H1 (cell line): ENCODE measurements at regions not wholly inside any gene's neighbourhood (a gene's known extent, or its start where the extent isn't known, plus 50 kb on each side); places are given as distances from the start of the nearest gene placed in this dataset.

ENCODE experiments used
- CTCF ChIA-PET: fragments of 300-600 bp; sonication (Branson Sonifier 250); formaldehyde crosslinking; loops from one replicate; lab custom pipeline; 2021; ENCODE audit not compliant: partially characterized antibody; lab: Charles Lee
- POLR2A ChIA-PET: fragments of 300-600 bp; sonication (Branson Sonifier 250); formaldehyde crosslinking; loops from one replicate; lab custom pipeline; 2021; ENCODE audit warnings: inconsistent platforms; ENCODE audit not compliant: partially characterized antibody; lab: Charles Lee
- DNase-seq, 2 experiments: peaks; one replicate each; pipeline versions ENCODE4 v3.0.0 to v3.0.0-alpha.2; 2010 to 2022; ENCODE audit warnings: low spot score in 2 of 2, low read depth in 1 of 2, mixed read lengths in 1 of 2
- FAIRE-seq: peaks from 2 replicates; lab custom pipeline; 2011; peaks lifted over from hg19 to GRCh38; lab: Jason Lieb, UNC
- H2AFZ ChIP-seq: 2 replicates; pipeline ENCODE4 v1.8.1; 2012; ENCODE audit warnings: low read length, inconsistent platforms
- H2AK5ac ChIP-seq: 2 replicates; pipeline ENCODE4 v1.6.1; 2013; ENCODE audit warnings: low read depth, low read length
- H2BK120ac ChIP-seq: replicated peaks from 2 replicates; pipeline ENCODE3; 2013; ENCODE audit warnings: low read depth, low read length, inconsistent platforms
- H2BK12ac ChIP-seq: 2 replicates; pipeline ENCODE4 v1.6.1; 2013; ENCODE audit warnings: low read depth, low read length
- H2BK15ac ChIP-seq: 2 replicates; pipeline ENCODE4 v1.6.1; 2013; ENCODE audit warnings: low read length
- H2BK20ac ChIP-seq: 2 replicates; pipeline ENCODE4 v1.6.1; 2013; ENCODE audit warnings: low read length
- H2BK5ac ChIP-seq: 2 replicates; pipeline ENCODE4 v1.6.1; 2013; ENCODE audit warnings: low read depth, low read length
- H3K14ac ChIP-seq: 2 replicates; pipeline ENCODE4 v1.6.1; 2013; ENCODE audit warnings: inconsistent platforms; ENCODE audit not compliant: insufficient read length
- H3K18ac ChIP-seq: 2 replicates; pipeline ENCODE4 v1.6.1; 2013; ENCODE audit warnings: low read length; ENCODE audit errors: extremely low read depth
- H3K23ac ChIP-seq: 2 replicates; pipeline ENCODE4 v1.6.1; 2013; ENCODE audit warnings: inconsistent platforms; ENCODE audit not compliant: insufficient read length
- H3K23me2 ChIP-seq: 2 replicates; pipeline ENCODE4 v1.6.1; 2013; ENCODE audit warnings: low read depth, low read length
- H3K27ac ChIP-seq: 2 replicates; pipeline ENCODE4 v1.6.1; 2011; ENCODE audit warnings: low read depth, low read length, inconsistent platforms
- H3K27me3 ChIP-seq, 4 experiments: replicated peaks in 1 of 4; 1 replicate in 1 of 4; 2 replicates in 3 of 4; pipeline versions ENCODE4 v1.6.1 to v1.8.1; 2011 to 2013; ENCODE audit warnings: low read length in 3 of 4, mild to moderate bottlenecking in 3 of 4, inconsistent platforms in 2 of 4, mixed read lengths in 2 of 4, moderate library complexity in 1 of 4; ENCODE audit not compliant: control insufficient read depth in 3 of 4, insufficient read depth in 3 of 4; ENCODE audit errors: extremely low read depth in 1 of 4
- H3K36me3 ChIP-seq, 4 experiments: 2 replicates each; pipeline versions ENCODE4 v1.6.1 to v1.8.1; 2011 to 2013; ENCODE audit warnings: mild to moderate bottlenecking in 4 of 4, low read length in 3 of 4, moderate library complexity in 2 of 4, control low read depth in 1 of 4, inconsistent platforms in 1 of 4; ENCODE audit not compliant: insufficient read depth in 4 of 4, control insufficient read depth in 2 of 4
- H3K4ac ChIP-seq: replicated peaks from 2 replicates; pipeline ENCODE3; 2013; ENCODE audit warnings: low read length, low read depth, mixed read lengths, inconsistent platforms; ENCODE audit not compliant: insufficient read length
- H3K4me1 ChIP-seq, 4 experiments: replicated peaks in 1 of 4; 1 replicate in 1 of 4; 2 replicates in 3 of 4; pipeline versions ENCODE4 v1.6.1 to v1.8.1; 2011 to 2013; ENCODE audit warnings: low read length in 3 of 4, inconsistent platforms in 2 of 4, mixed read lengths in 1 of 4; ENCODE audit not compliant: insufficient read depth in 4 of 4, control insufficient read depth in 3 of 4
- H3K4me2 ChIP-seq, 2 experiments: 2 replicates each; pipeline versions ENCODE4 v1.6.1 to v1.8.1; 2011 to 2013; ENCODE audit warnings: low read depth in 2 of 2, low read length in 2 of 2, control low read depth in 1 of 2, inconsistent platforms in 1 of 2, mild to moderate bottlenecking in 1 of 2; ENCODE audit not compliant: insufficient read depth in 1 of 2
- H3K4me3 ChIP-seq, 4 experiments: fragments of 200-600, 300-600 bp in 1 of 4; sonication (generic), shearing (Covaris generic), sonication (Bioruptor Twin) in 1 of 4; 2 replicates each; pipeline versions ENCODE4 v1.5.1 to v1.8.1; 2011 to 2016; ENCODE audit warnings: low read length in 4 of 4, low read depth in 3 of 4, control low read depth in 2 of 4, inconsistent platforms in 2 of 4, mild to moderate bottlenecking in 2 of 4, mixed read lengths in 1 of 4, moderate library complexity in 1 of 4; ENCODE audit not compliant: insufficient read depth in 2 of 4; ENCODE audit errors: extremely low read depth in 1 of 4
- H3K56ac ChIP-seq: replicated peaks from 2 replicates; pipeline ENCODE3; 2013; ENCODE audit warnings: low read depth, mild to moderate bottlenecking, mixed read lengths, low read length, inconsistent platforms; ENCODE audit not compliant: insufficient read length
- H3K79me1 ChIP-seq: 2 replicates; pipeline ENCODE4 v1.6.1; 2013; ENCODE audit warnings: low read depth, low read length, control low read depth
- H3K79me2 ChIP-seq, 2 experiments: 2 replicates each; pipeline versions ENCODE4 v1.6.1 to v1.8.1; 2012 to 2013; ENCODE audit warnings: low read length in 2 of 2, mild to moderate bottlenecking in 2 of 2, inconsistent platforms in 1 of 2; ENCODE audit not compliant: insufficient read depth in 2 of 2, control insufficient read depth in 1 of 2
- H3K9ac ChIP-seq, 4 experiments: replicated peaks in 1 of 4; 1 replicate in 1 of 4; 2 replicates in 3 of 4; pipeline versions ENCODE4 v1.6.1 to v1.8.1; 2011 to 2013; ENCODE audit warnings: low read depth in 3 of 4, low read length in 3 of 4, control low read depth in 2 of 4, mild to moderate bottlenecking in 2 of 4, moderate library complexity in 2 of 4, inconsistent platforms in 1 of 4; ENCODE audit errors: extremely low read depth in 1 of 4
- H3K9me3 ChIP-seq, 2 experiments: 2 replicates each; pipeline versions ENCODE4 v1.6.1 to v1.8.1; 2012 to 2013; ENCODE audit warnings: mild to moderate bottlenecking in 2 of 2, moderate library complexity in 2 of 2, control low read depth in 1 of 2, inconsistent platforms in 1 of 2, low read depth in 1 of 2, low read length in 1 of 2, mixed read lengths in 1 of 2; ENCODE audit not compliant: insufficient read depth in 2 of 2
- H4K20me1 ChIP-seq, 2 experiments: replicated peaks in 1 of 2; 2 replicates each; pipeline versions ENCODE3 to v1.8.1; 2011 to 2013; ENCODE audit warnings: inconsistent platforms in 2 of 2, low read length in 2 of 2, mild to moderate bottlenecking in 1 of 2; ENCODE audit not compliant: insufficient read depth in 2 of 2, control insufficient read depth in 1 of 2
- H4K5ac ChIP-seq: 2 replicates; pipeline ENCODE4 v1.6.1; 2013; ENCODE audit warnings: low read length, low read depth, mixed read lengths, inconsistent platforms; ENCODE audit not compliant: insufficient read length
- H4K8ac ChIP-seq: 2 replicates; pipeline ENCODE4 v1.8.0; 2013; ENCODE audit warnings: mild to moderate bottlenecking, moderate library complexity, low read length, inconsistent platforms; ENCODE audit not compliant: insufficient read depth; ENCODE audit errors: extremely low read depth
- H4K91ac ChIP-seq: replicated peaks from 2 replicates; pipeline ENCODE3; 2013; ENCODE audit warnings: low read length, mixed read lengths, inconsistent platforms; ENCODE audit not compliant: insufficient read length
- BCL11A ChIP-seq, 2 experiments: IDR thresholded peaks; one replicate each; pipeline ENCODE4 v1.6.1; 2011; ENCODE audit warnings: low read depth in 2 of 2, low read length in 2 of 2, mild to moderate bottlenecking in 2 of 2
- CBX8 ChIP-seq: fragments of 300-800, 300-1000 bp; sonication (generic); IDR thresholded peaks from 2 replicates; pipeline ENCODE4 v1.7.1; 2016; ENCODE audit warnings: low read depth, low read length, borderline replicate concordance
- GABPA ChIP-seq: IDR thresholded peaks from 2 replicates; pipeline ENCODE4 v1.6.1; 2011; ENCODE audit warnings: mild to moderate bottlenecking, low read length, moderate library complexity, borderline replicate concordance; ENCODE audit not compliant: insufficient read depth
- GTF2F1 ChIP-seq: IDR thresholded peaks from 2 replicates; pipeline ENCODE4 v1.6.1; 2012; ENCODE audit warnings: low read depth, low read length, improper control_type of control experiment, borderline replicate concordance
- KDM1A ChIP-seq: fragments of 200-600, 300-600 bp; sonication (generic); IDR thresholded peaks from 2 replicates; pipeline ENCODE4 v1.7.1; 2016; ENCODE audit warnings: mild to moderate bottlenecking, low read length, borderline replicate concordance
- MAFK ChIP-seq: IDR thresholded peaks from 2 replicates; pipeline ENCODE4 v1.6.1; 2012; ENCODE audit warnings: low read depth, mild to moderate bottlenecking, improper control_type of control experiment, low read length
- MAX ChIP-seq: IDR thresholded peaks from 2 replicates; pipeline ENCODE4 v1.6.1; 2012; ENCODE audit warnings: inconsistent platforms
- NANOG ChIP-seq: IDR thresholded peaks from 2 replicates; pipeline ENCODE4 v1.6.1; 2011; ENCODE audit warnings: low read length, low read depth, mild to moderate bottlenecking, inconsistent platforms; ENCODE audit not compliant: insufficient read depth, poor library complexity, severe bottlenecking
- POLR2A ChIP-seq, 2 experiments: IDR thresholded peaks; 1 replicate in 1 of 2; 2 replicates in 1 of 2; pipeline ENCODE4 v1.6.1; 2011; ENCODE audit warnings: low read depth in 2 of 2, low read length in 2 of 2, mild to moderate bottlenecking in 2 of 2; ENCODE audit errors: control extremely low read depth in 1 of 2
- RAD21 ChIP-seq, 2 experiments: IDR thresholded peaks in 1 of 2; conservative IDR thresholded peaks in 1 of 2; 2 replicates each; pipeline ENCODE4 v1.6.1; 2011; ENCODE audit warnings: low read depth in 2 of 2, low read length in 2 of 2, improper control_type of control experiment in 1 of 2, inconsistent platforms in 1 of 2, mild to moderate bottlenecking in 1 of 2, moderate library complexity in 1 of 2
- TAF1 ChIP-seq: IDR thresholded peaks from 2 replicates; pipeline ENCODE4 v1.6.1; 2011; ENCODE audit warnings: mild to moderate bottlenecking, low read depth, low read length
- TEAD4 ChIP-seq: IDR thresholded peaks from 2 replicates; pipeline ENCODE4 v1.6.1; 2012; ENCODE audit warnings: low read depth, low read length, inconsistent platforms, mixed read lengths
- USF2 ChIP-seq: IDR thresholded peaks from 2 replicates; pipeline ENCODE4 v1.6.1; 2011; ENCODE audit warnings: low read length, improper control_type of control experiment
- WGBS, 2 experiments: shearing (Covaris generic) in 1 of 2; methylation state at CpG; one replicate each; pipeline versions ENCODE4 v1.1.6 to v1.1.7; 2013 to 2015; ENCODE audit warnings: low lambda C conversion rate in 2 of 2, mixed read lengths in 2 of 2, inconsistent platforms in 1 of 2, low coverage in 1 of 2, missing lambda C conversion rate in 1 of 2; ENCODE audit not compliant: insufficient replicate concordance in 2 of 2, insufficient coverage in 1 of 2, insufficient read length in 1 of 2; ENCODE audit errors: extremely low coverage in 1 of 2, missing lambda C conversion rate in 1 of 2; 5-methylcytosine and 5-hydroxymethylcytosine counted together

- H3K4me3 ChIP-seq, result no peak overlapping the region
- H4K91ac ChIP-seq, result no peak overlapping the region
- no peak overlapping the region for H3K9ac ChIP-seq
- no peak overlapping the region for H3K4me2 ChIP-seq
- H3K14ac ChIP-seq, result no peak overlapping the region
- H2AFZ ChIP-seq, result no peak overlapping the region
- H3K18ac ChIP-seq, result no peak overlapping the region
- no peaks in the 10 kb centered on the region for H3K36me3 ChIP-seq
- H2BK12ac ChIP-seq, result no peak overlapping the region
- H4K8ac ChIP-seq, result no peak overlapping the region
- H2AK5ac ChIP-seq, result no peak overlapping the region
- H3K4me1 ChIP-seq, result peaks cover 3 to 11% (median 7%) of the 10 kb centered on the region in 4 experiments
- H2BK20ac ChIP-seq, result no peak overlapping the region
- ChIA-PET CTCF (no interaction called here), POLR2A (no interaction called here)
- no peaks in the 10 kb centered on the region for H3K79me1 ChIP-seq
- FAIRE-seq (no peak), DNase-seq (no peak)
- H3K23ac ChIP-seq, result no peak overlapping the region
- no peak overlapping the region for H3K27ac ChIP-seq
- H3K27me3 ChIP-seq, result no peaks in the 10 kb centered on the region; a peak in 1 of 7 replicates
- H2BK15ac ChIP-seq, result no peak overlapping the region
- no peak overlapping the region for H4K5ac ChIP-seq
- no peaks in the 10 kb centered on the region for H3K79me2 ChIP-seq
- no peak overlapping the region for H2BK5ac ChIP-seq
- no peaks in the 10 kb centered on the region for H3K9me3 ChIP-seq
- H3K56ac ChIP-seq, result no peak overlapping the region
- no peak overlapping the region for H3K4ac ChIP-seq
- H2BK120ac ChIP-seq, result no peak overlapping the region
- no peaks in the 10 kb centered on the region; the same call in 1 of the 2 replicates for H3K23me2 ChIP-seq
- 93% methylated on average over 8 of the region's 8 CpGs; no CpG with 5 or more reads in 1 of the 2 experiments for WGBS, 2 experiments
- H4K20me1 ChIP-seq, result no peaks in the 10 kb centered on the region
- TF ChIP-seq NANOG (no peak), USF2 (no peak), TAF1 (no peak), MAX (no peak), GABPA (no peak), TEAD4 (no peak), BCL11A (IDR thresholded peaks at IDR 0.05; ENCODE audit: low read depth in 2 of 2, low read length in 2 of 2) (no peak), KDM1A (no peak), GTF2F1 (no peak), POLR2A (IDR thresholded peaks at IDR 0.05; ENCODE audit: control extremely low read depth in 1 of 2, low read depth in 2 of 2, low read length in 2 of 2) (no peak), RAD21 (IDR thresholded peaks at IDR 0.05 in 1 of 2, conservative IDR thresholded peaks at IDR 0.05 in 1 of 2; ENCODE audit: low read depth in 2 of 2, low read length in 2 of 2) (no peak), CBX8 (no peak), MAFK (no peak)
These were observed 70.1 kb upstream of the FAM204A start for GRCh38 chr10:118412132-118412760.
